Stimulated activated CD8-positive, alpha-beta memory T cell treated with anti-CD3 and anti-CD28 coated beads, Interleukin-4, amount 100 ng/mL, for 1 hour (primary cell): ENCODE measurements at regions not wholly inside any gene's neighbourhood (a gene's known extent, or its start where the extent isn't known, plus 50 kb on each side); places are given as distances from the start of the nearest gene placed in this dataset.
"Not testable (repeated sequence)": the region's sequence is repeated elsewhere in the genome, so short reads cannot be mapped to it uniquely, and the experiment has no call there.

ENCODE experiments used
- DNase-seq, 2 donors: peaks; one replicate each; pipeline ENCODE4 v3.0.0-alpha.2; 2020; ENCODE audit warnings: low read depth in 2 of 2, low spot score in 1 of 2

DNA sequence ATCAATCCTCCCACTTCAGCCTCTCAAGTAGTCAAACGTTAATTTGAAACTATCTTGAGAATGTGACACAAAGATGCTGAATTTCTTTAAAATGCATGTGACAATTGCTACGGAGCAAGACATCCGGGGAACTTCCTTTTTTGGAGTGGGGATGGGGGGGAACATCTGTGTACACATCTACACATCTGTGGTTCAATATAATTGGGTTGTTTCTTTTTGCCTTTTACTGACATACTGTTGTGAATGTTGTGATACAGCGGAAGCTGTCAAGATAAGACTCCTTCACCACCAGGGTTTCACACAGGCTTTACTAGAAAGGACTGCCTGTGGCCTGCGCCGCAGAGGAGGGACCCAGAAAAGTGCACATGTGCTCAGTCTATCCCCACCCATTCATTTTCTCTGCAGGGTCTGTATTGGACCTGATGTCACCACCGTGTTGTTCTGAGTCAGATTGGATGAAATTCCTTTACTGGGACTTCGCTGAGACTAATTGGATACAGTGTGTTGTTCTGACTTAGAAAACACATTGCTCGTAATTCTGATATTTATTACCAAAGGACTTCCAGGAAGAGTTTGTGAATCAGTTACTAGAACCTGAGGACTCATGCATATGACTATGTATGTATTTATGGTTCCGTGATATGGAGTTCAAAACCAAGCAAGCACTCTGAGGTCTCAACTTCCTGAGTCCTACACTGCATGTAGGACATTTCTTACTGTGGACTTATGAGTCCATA lies 98.7 kb upstream of the SGK1 start:
- DNase-seq: no peak

- DNase-seq: no peak
Observed at GRCh38 chr6:134415656-134416055, 97.7 kb upstream of the SGK1 start.

GRCh38 chr6:134415194-134415593 lies 97.3 kb upstream of the SGK1 start:
- DNase-seq: no peak

GRCh38 chr6:134414793-134415192 lies 96.9 kb upstream of the SGK1 start:
- no peak for DNase-seq

DNA sequence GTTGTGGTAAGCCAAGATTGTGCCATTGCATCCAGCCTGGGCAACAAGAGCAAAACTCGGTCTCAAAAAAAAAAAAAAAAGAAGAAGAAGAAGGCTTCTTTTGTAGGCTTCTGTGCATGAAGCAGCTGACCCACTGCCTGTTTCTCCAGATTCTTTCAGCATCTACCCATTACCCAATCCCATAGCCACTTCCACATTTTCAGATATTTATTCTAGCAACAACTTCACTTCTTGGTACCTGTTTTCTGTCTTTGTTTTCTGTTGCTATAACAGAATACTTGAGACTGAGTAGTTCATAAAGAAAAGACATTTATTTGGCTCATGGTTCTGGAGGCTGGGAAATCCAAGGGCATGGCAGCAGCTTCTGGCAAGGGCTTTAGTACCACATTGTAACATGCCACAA lies 95.3 kb upstream of the SGK1 start:
- no peak for DNase-seq

DNA sequence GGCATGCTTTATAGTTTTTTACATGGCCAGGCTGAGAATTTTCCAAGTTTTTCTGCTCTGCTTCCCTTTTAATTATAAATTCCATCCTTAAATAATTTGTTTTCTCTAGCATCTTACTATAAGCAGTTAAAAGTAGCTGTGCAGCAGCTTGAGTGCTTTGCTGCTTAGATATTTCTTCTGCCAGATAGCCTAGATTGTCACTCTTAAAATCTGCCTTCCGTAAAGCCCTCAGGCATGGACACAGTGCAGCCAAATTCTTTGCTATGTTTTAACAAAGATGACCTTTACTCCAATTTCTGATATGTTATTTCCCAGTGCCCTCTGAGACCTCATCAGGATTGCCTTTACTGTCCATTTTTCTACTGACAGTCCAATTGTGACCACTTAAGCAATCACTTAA lies 92.6 kb upstream of the SGK1 start:
- DNase-seq: no peak

DNA sequence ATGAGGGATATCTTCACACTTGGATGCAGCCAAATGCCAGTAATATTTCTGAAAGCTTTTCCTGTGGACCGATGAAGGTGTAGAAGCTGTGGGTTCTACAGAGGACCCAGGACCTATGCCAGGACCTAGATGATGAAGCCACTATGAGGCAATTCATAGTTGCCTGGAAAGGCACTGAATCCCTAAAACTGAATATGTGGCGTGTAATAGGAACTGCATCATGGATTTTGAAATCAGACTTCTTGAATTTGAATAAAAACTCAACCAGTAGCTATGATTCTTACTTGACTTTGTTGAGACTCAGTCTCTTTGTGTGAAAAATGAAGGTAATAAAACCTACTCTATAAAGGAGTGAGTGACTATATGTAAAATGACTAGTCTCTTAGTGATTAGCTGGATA lies 89.9 kb upstream of the SGK1 start:
- DNase-seq: no peak

DNA sequence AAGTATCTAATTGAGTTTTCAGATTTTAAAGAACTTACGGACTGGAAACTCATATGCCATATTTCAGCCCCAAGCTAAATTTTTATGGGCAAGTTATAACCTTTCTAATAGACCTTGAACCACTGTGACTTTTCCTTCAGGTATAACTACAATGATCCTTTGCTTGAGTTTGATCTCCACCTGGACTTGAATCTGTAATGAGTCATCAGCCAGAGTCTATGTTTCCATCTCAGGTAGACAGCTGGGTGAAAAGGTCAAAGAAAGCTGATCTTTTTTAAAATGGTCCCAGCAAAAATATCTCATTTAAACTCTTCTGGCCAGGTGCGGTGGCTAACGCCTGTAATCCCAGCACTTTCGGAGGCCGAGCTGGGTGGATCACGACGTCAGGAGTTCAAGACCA lies 88.4 kb upstream of the SGK1 start:
- DNase-seq: no peak

GRCh38 chr6:134405386-134406087 lies 87.6 kb upstream of the SGK1 start:
- DNase-seq: no peak

DNA sequence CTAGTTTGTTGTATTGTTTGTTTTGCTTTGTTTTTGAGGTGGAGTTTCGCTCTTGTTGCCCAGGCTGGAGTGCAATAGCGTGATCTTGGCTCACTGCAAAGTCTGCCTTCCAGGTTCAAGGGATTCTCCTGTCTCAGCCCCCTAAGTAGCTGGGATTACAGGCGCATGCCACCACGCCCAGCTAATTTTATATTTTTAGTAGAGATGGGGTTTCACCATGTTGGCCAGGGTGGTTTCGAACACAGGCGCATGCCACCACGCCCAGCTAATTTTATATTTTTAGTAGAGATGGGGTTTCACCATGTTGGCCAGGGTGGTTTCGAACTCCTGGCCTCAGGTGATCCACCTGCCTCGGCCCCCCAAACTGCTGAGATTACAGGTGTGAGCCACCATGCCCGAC lies 85.4 kb upstream of the SGK1 start:
- not testable (repeated sequence) for DNase-seq

DNA sequence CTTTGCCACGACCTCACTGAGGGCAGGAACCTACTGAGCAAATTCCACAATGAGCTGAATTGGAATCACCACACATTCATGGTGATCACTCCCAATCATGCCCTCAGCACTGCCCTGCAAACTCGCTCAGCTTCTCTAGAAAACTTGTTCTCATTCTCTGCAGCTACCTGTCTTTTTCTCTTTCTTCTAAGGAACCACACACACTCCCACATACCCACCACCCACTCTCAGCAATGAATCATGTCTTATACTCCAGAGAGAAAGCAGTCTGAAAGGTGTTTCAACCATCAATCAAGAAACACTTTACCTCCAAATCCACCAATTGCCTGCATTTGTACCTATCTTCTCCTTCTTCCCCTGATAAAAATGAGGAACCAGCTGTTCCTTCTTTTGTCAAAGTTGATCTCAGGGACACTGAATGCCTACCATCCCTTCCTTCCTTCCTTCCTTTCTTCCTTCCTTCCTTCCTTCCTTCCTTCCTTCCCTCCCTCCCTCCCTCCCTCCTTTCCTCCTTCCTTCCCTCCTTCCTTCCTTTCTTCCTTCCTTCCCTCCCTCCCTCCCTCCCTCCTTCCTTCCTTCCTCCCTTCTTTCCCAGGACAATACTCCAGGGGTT lies 84.6 kb upstream of the SGK1 start:
- no peak for DNase-seq

- DNase-seq: no peak
Observed at GRCh38 chr6:134400941-134401340, 83.0 kb upstream of the SGK1 start.

DNA sequence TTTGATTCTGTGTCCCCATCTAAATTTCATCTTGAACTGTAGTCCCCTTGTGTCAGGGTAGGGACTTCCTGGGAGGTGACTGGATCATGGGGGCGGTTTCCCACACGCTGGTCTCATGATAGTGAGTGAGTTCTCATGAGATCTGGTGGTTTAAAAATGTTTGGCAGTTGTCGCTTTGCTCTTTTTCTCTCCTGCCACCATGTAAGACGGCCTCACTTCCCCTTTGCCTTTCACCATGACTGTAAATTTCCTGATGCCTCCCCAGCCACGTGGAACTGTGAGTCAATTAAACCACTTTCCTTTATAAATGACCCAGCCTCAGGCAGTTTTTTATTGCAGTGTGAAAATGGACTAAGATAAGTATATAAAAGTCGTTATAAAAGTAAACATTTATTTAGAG lies 80.5 kb upstream of the SGK1 start:
- DNase-seq: no peak

- DNase-seq: no peak
Observed at GRCh38 chr6:134397676-134398075, 79.8 kb upstream of the SGK1 start.

- no peak for DNase-seq
Observed at GRCh38 chr6:134394905-134395304, 77.0 kb upstream of the SGK1 start.

- no peak for DNase-seq
Observed at GRCh38 chr6:134394208-134394607, 76.3 kb upstream of the SGK1 start.

- no peak for DNase-seq
Observed at GRCh38 chr6:134391205-134391604, 73.3 kb upstream of the SGK1 start.

GRCh38 chr6:134389658-134390057 lies 71.7 kb upstream of the SGK1 start:
- no peak for DNase-seq

GRCh38 chr6:134389129-134389528 lies 71.2 kb upstream of the SGK1 start:
- DNase-seq: no peak

DNA sequence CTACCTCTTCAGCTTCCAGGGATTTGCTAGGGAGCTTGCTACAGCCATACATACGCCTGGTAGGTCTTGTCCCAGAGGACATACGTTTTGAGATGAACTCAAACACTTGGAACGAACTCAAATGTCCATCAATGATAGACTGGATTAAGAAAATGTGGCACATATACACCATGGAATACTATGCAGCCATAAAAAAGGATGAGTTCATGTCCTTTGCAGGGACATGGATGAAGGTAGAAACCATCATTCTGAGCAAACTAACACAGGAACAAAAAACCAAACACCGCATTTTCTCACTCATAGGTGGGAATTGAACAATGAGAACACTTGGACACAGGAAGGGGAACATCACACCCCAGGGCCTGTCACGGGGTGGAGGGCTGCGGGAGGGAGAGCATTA lies 68.6 kb upstream of the SGK1 start:
- DNase-seq: not testable (repeated sequence)

DNA sequence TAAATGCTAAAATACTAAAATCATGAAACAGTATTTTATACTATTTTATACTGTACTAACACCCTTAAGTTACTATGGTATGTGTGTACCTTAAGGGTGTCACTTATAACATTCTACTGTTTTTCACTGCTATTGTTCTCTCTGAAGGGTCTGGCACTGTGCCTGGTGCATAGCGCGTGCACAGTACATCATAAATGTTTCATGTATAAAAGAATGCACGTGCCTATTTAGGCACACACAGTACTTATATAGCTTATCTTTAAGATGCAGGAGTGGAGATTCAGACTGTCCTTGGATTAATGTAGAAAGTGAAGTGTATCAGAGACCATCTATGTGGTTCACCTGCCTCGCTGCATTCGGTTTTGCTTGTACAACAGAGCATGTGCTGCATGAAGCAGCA lies 64.0 kb upstream of the SGK1 start:
- DNase-seq: no peak

- no peak for DNase-seq
Observed at GRCh38 chr6:134379599-134379998, 61.7 kb upstream of the SGK1 start.

GRCh38 chr6:134379076-134379475 lies 61.2 kb upstream of the SGK1 start:
- DNase-seq: no peak
